Nephron (organoid): ENCODE measurements at regions not wholly inside any gene's neighbourhood (a gene's known extent, or its start where the extent isn't known, plus 50 kb on each side); places are given as distances from the start of the nearest gene placed in this dataset.

Experiments
- H3K27ac Mint-ChIP-seq, 3 experiments: 2 replicates each; pipeline ENCODE4 v1.8.0; 2020; ENCODE audit warnings: mixed read lengths in 3 of 3, mild to moderate bottlenecking in 2 of 3, moderate library complexity in 1 of 3
- H3K27me3 Mint-ChIP-seq: 2 replicates; pipeline ENCODE4 v1.8.0; 2021; ENCODE audit warnings: low read depth, mild to moderate bottlenecking, moderate library complexity, mixed read lengths
- H3K36me3 Mint-ChIP-seq: 2 replicates; pipeline ENCODE4 v1.8.0; 2020; ENCODE audit warnings: low read depth, mixed read lengths
- H3K4me1 Mint-ChIP-seq: 2 replicates; pipeline ENCODE4 v1.8.0; 2020; ENCODE audit warnings: mixed read lengths
- H3K4me3 Mint-ChIP-seq, 3 experiments: 2 replicates each; pipeline ENCODE4 v1.8.0; 2020; ENCODE audit warnings: mild to moderate bottlenecking in 3 of 3, mixed read lengths in 3 of 3, moderate library complexity in 2 of 3
- H3K9me3 Mint-ChIP-seq: 2 replicates; pipeline ENCODE4 v1.8.0; 2020; ENCODE audit warnings: mixed read lengths
- TF ChIP-seq, protein P1 (sequence below), 3 experiments: fragments of 200-600 bp; sonication (generic); IDR thresholded peaks; one replicate each; pipeline ENCODE4 v1.5.0; 2021; ENCODE audit warnings: antibody characterized with exemption in 3 of 3; ENCODE audit not compliant: unreplicated experiment in 3 of 3

- peaks cover 4% of the 10 kb centered on the region for H3K9me3 Mint-ChIP-seq
- TF ChIP-seq, protein P1, sequence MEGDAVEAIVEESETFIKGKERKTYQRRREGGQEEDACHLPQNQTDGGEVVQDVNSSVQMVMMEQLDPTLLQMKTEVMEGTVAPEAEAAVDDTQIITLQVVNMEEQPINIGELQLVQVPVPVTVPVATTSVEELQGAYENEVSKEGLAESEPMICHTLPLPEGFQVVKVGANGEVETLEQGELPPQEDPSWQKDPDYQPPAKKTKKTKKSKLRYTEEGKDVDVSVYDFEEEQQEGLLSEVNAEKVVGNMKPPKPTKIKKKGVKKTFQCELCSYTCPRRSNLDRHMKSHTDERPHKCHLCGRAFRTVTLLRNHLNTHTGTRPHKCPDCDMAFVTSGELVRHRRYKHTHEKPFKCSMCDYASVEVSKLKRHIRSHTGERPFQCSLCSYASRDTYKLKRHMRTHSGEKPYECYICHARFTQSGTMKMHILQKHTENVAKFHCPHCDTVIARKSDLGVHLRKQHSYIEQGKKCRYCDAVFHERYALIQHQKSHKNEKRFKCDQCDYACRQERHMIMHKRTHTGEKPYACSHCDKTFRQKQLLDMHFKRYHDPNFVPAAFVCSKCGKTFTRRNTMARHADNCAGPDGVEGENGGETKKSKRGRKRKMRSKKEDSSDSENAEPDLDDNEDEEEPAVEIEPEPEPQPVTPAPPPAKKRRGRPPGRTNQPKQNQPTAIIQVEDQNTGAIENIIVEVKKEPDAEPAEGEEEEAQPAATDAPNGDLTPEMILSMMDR (IDR thresholded peaks at IDR 0.05; ENCODE audit: unreplicated experiment in 3 of 3): no peak
- H3K27me3 Mint-ChIP-seq: peaks cover 5% of the 10 kb centered on the region
- no peaks in the 10 kb centered on the region for H3K36me3 Mint-ChIP-seq
- peaks cover 4% of the 10 kb centered on the region for H3K4me1 Mint-ChIP-seq
- H3K4me3 Mint-ChIP-seq: no peak overlapping the region
- H3K27ac Mint-ChIP-seq: no peak overlapping the region
Observed at GRCh38 chr5:68384936-68385594, 169.5 kb downstream of the PIK3R1 start.

GRCh38 chr5:68385936-68386335 lies 170.4 kb downstream of the PIK3R1 start:
- no peaks in the 10 kb centered on the region for H3K36me3 Mint-ChIP-seq
- TF ChIP-seq, protein P1 (IDR thresholded peaks at IDR 0.05; ENCODE audit: unreplicated experiment in 3 of 3): no peak
- no peaks in the 10 kb centered on the region for H3K4me1 Mint-ChIP-seq
- H3K27me3 Mint-ChIP-seq: peaks cover 5% of the 10 kb centered on the region
- peaks cover 4% of the 10 kb centered on the region for H3K9me3 Mint-ChIP-seq
- H3K4me3 Mint-ChIP-seq: no peak overlapping the region
- no peak overlapping the region for H3K27ac Mint-ChIP-seq

GRCh38 chr5:68387074-68387796 lies 171.7 kb downstream of the PIK3R1 start:
- H3K4me1 Mint-ChIP-seq: no peaks in the 10 kb centered on the region
- H3K36me3 Mint-ChIP-seq: no peaks in the 10 kb centered on the region
- peaks cover 4% of the 10 kb centered on the region for H3K9me3 Mint-ChIP-seq
- H3K4me3 Mint-ChIP-seq: no peak overlapping the region
- TF ChIP-seq, protein P1 (IDR thresholded peaks at IDR 0.05; ENCODE audit: unreplicated experiment in 3 of 3): no peak
- peaks cover 5% of the 10 kb centered on the region for H3K27me3 Mint-ChIP-seq
- H3K27ac Mint-ChIP-seq: no peak overlapping the region

DNA sequence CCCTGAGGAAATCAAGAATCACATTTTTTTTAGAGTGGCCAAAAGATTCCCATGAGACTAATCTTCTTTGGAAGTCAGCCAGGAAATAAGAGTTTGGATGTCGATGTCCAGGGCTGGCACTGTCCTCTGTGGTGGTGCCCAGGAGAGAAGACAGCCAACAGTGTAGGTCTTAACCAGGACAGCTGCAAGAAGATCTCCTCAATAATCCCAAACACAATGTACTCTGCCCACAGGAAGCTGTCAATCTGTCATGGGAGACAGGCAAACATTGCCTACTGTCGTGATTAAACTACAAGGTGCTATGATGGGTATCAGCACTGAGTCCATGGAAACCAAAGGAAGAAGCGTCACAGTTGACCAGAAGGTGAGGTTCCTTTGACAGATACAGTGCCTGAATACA lies 174.1 kb downstream of the PIK3R1 start:
- Mint-ChIP-seq H3K4me3 (no peak overlapping the region), H3K36me3 (no peaks in the 10 kb centered on the region)

GRCh38 chr5:68392617-68393016 lies 177.1 kb downstream of the PIK3R1 start:
- H3K4me3 Mint-ChIP-seq: no peak overlapping the region
- H3K4me1 Mint-ChIP-seq: no peaks in the 10 kb centered on the region
- TF ChIP-seq, protein P1 (IDR thresholded peaks at IDR 0.05; ENCODE audit: unreplicated experiment in 3 of 3): no peak
- no peak overlapping the region for H3K27ac Mint-ChIP-seq
- no peaks in the 10 kb centered on the region for H3K27me3 Mint-ChIP-seq
- H3K36me3 Mint-ChIP-seq: no peaks in the 10 kb centered on the region
- H3K9me3 Mint-ChIP-seq: peaks cover 4% of the 10 kb centered on the region

More for the DNA sequence above, 174.1 kb downstream of the PIK3R1 start:
- Mint-ChIP-seq H3K27me3 (no peaks in the 10 kb centered on the region), H3K4me1 (no peaks in the 10 kb centered on the region), H3K27ac (no peak overlapping the region), H3K9me3 (peaks cover 4% of the 10 kb centered on the region)
- TF ChIP-seq, protein P1 (IDR thresholded peaks at IDR 0.05; ENCODE audit: unreplicated experiment in 3 of 3): no peak
